ENCODE measurements at regions not wholly inside any gene's neighbourhood (a gene's known extent, or its start where the extent isn't known, plus 50 kb on each side); places are given as distances from the start of the nearest gene placed in this dataset.

GRCh38 chr9:89963280-89963679 lies 358.5 kb downstream of the GADD45G start:
- TF ChIP-seq CTCF (IDR thresholded peaks at IDR 0.05) (no peak), POLR2A (IDR thresholded peaks at IDR 0.05) (no peak), EP300 (IDR thresholded peaks at IDR 0.05; ENCODE audit: low read depth) (no peak), POLR2AphosphoS5 (IDR thresholded peaks at IDR 0.05) (no peak)
